Loucy (cell line): ENCODE measurements at regions not wholly inside any gene's neighbourhood (a gene's known extent, or its start where the extent isn't known, plus 50 kb on each side); places are given as distances from the start of the nearest gene placed in this dataset.

Source experiments
- H2AFZ ChIP-seq: fragments of 200-600 bp; sonication (generic); 2 replicates; pipeline ENCODE4 v1.6.0; 2016; ENCODE audit warnings: antibody characterized with exemption, mild to moderate bottlenecking, low read length, moderate library complexity
- H3F3A ChIP-seq: fragments of 200-600 bp; 2 replicates; pipeline ENCODE4 v1.6.0; 2016; ENCODE audit warnings: antibody characterized with exemption, low read depth, mild to moderate bottlenecking
- H3K27me3 ChIP-seq: fragments of 200-600 bp; sonication (generic); 2 replicates; pipeline ENCODE4 v1.6.1; 2014; ENCODE audit warnings: low read length, mild to moderate bottlenecking; ENCODE audit not compliant: insufficient read depth, poor library complexity, severe bottlenecking
- H3K36me3 ChIP-seq: fragments of 200-600 bp; sonication (generic); 2 replicates; pipeline ENCODE4 v1.6.1; 2016; ENCODE audit warnings: low read length; ENCODE audit not compliant: insufficient read depth
- H3K4me1 ChIP-seq: fragments of 200-600 bp; sonication (generic); 2 replicates; pipeline ENCODE4 v1.5.1; 2014; ENCODE audit warnings: low read length, mild to moderate bottlenecking; ENCODE audit not compliant: insufficient read depth, poor library complexity, severe bottlenecking
- H3K4me2 ChIP-seq: fragments of 200-600 bp; sonication (generic); 2 replicates; pipeline ENCODE4 v1.6.0; 2014; ENCODE audit warnings: antibody characterized with exemption, low read length, low read depth, mild to moderate bottlenecking; ENCODE audit not compliant: poor library complexity, severe bottlenecking
- H3K4me3 ChIP-seq: fragments of 200-600 bp; sonication (generic); 2 replicates; pipeline ENCODE4 v1.5.1; 2014; ENCODE audit warnings: low read length, mild to moderate bottlenecking, mixed read lengths; ENCODE audit not compliant: poor library complexity, severe bottlenecking
- H3K79me2 ChIP-seq: fragments of 200-600 bp; sonication (generic); 2 replicates; pipeline ENCODE4 v1.6.1; 2014; ENCODE audit warnings: low read length; ENCODE audit not compliant: insufficient read depth
- H3K9ac ChIP-seq: fragments of 200-600 bp; sonication (generic); 2 replicates; pipeline ENCODE4 v1.6.0; 2014; ENCODE audit warnings: mild to moderate bottlenecking, low read depth, low read length, moderate library complexity; ENCODE audit not compliant: poor library complexity, severe bottlenecking
- H3K9me2 ChIP-seq: fragments of 200-600 bp; sonication (generic); replicated peaks from 2 replicates; pipeline ENCODE4 v1.6.1; 2016; ENCODE audit warnings: low read depth, low read length, mixed read lengths
- H3K9me3 ChIP-seq: fragments of 200-600 bp; sonication (generic); 2 replicates; pipeline ENCODE4 v1.6.1; 2014; ENCODE audit warnings: mild to moderate bottlenecking, antibody characterized with exemption, low read length, low read depth; ENCODE audit not compliant: insufficient read depth
- H4K20me1 ChIP-seq: fragments of 200-600 bp; sonication (generic); 2 replicates; pipeline ENCODE4 v1.6.0; 2014; ENCODE audit warnings: antibody characterized with exemption, low read length, mild to moderate bottlenecking; ENCODE audit not compliant: insufficient read depth, poor library complexity, severe bottlenecking
- CTCF ChIP-seq: fragments of 200-600 bp; sonication (generic); conservative IDR thresholded peaks from 2 replicates; pipeline ENCODE4 v1.5.1; 2014; ENCODE audit warnings: mild to moderate bottlenecking, antibody characterized with exemption, low read length
- EZH2phosphoT487 ChIP-seq: fragments of 200-600 bp; IDR thresholded peaks from 2 replicates; pipeline ENCODE4 v1.6.1; 2018; ENCODE audit warnings: antibody characterized with exemption, mild to moderate bottlenecking, moderate library complexity, borderline replicate concordance

- TF ChIP-seq EZH2phosphoT487 = no peak
- Histone ChIP-seq H3K9me2 (no peaks in the 10 kb centered on the region), H3K4me2 (no peak overlapping the region), H3K79me2 (no peaks in the 10 kb centered on the region), H3K4me3 (no peak overlapping the region), H3F3A (no peaks in the 10 kb centered on the region), H3K27me3 (no peaks in the 10 kb centered on the region), H3K9ac (no peak overlapping the region), H4K20me1 (peaks cover 2% of the 10 kb centered on the region), H3K4me1 (no peaks in the 10 kb centered on the region), H2AFZ (no peak overlapping the region), H3K9me3 (no peaks in the 10 kb centered on the region), H3K36me3 (no peaks in the 10 kb centered on the region)
Measured at GRCh38 chr16:35398180-35398579, 1938.8 kb downstream of the TP53TG3F start.

DNA sequence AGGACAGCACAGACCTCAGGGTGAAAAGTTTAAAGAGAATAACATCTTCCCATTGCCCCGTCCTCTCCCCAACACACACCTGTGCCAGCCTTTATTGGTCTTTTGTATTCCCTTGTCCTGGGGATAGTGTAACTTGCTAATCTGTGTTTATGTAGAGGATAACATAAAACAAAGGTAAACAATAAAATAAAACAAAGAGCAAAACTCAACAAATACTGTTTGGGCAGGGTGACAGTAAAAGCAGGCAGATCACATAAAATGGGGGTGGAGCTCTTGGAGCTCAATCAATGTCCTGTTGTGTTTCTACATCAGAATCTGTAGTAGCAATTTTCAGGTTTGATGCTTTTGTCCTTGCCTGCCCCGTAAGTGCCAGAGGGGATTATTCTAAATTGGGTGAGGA lies 1939.7 kb downstream of the TP53TG3F start:
- no peaks in the 10 kb centered on the region for H3F3A ChIP-seq
- no peaks in the 10 kb centered on the region for H3K79me2 ChIP-seq
- H3K4me3 ChIP-seq = no peak overlapping the region
- H3K9ac ChIP-seq = no peak overlapping the region
- peaks cover 2% of the 10 kb centered on the region for H4K20me1 ChIP-seq
- no peaks in the 10 kb centered on the region for H3K27me3 ChIP-seq
- no peaks in the 10 kb centered on the region for H3K9me2 ChIP-seq
- no peak overlapping the region for H2AFZ ChIP-seq
- no peaks in the 10 kb centered on the region for H3K4me1 ChIP-seq
- H3K9me3 ChIP-seq = no peaks in the 10 kb centered on the region
- no peak overlapping the region for H3K4me2 ChIP-seq
- no peaks in the 10 kb centered on the region for H3K36me3 ChIP-seq
- TF ChIP-seq CTCF (no peak), EZH2phosphoT487 (no peak)

DNA sequence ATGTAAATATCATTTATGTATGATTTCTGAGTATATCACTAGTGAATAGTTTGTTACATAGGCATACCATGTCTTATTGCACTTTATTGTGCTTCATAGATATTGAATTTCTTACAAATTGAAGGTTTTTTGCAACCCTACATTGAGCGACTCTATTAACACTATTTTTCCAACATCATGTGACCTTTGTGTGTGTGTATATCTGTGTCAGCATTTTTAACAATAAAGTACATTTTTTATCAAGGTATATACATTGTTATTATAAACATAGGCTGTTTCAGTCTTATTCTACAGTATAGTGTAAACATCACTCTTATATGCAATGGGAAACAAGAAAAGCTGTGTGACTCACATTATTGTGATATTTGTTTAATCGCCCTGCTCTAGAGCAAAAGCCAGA lies 1944.9 kb downstream of the TP53TG3F start:
- no peak overlapping the region for H2AFZ ChIP-seq
- H3K36me3 ChIP-seq = no peaks in the 10 kb centered on the region
- no peak overlapping the region for H3K9ac ChIP-seq
- H4K20me1 ChIP-seq = peaks cover 2% of the 10 kb centered on the region
- no peaks in the 10 kb centered on the region for H3K4me1 ChIP-seq
- no peak for TF ChIP-seq EZH2phosphoT487
- TF ChIP-seq CTCF = no peak
- H3K4me3 ChIP-seq = no peak overlapping the region
- H3K9me2 ChIP-seq = no peaks in the 10 kb centered on the region
- H3K79me2 ChIP-seq = no peaks in the 10 kb centered on the region
- H3K4me2 ChIP-seq = no peak overlapping the region
- H3K27me3 ChIP-seq = no peaks in the 10 kb centered on the region
- no peaks in the 10 kb centered on the region for H3F3A ChIP-seq
- H3K9me3 ChIP-seq = peaks cover 3% of the 10 kb centered on the region; the same call in 1 of the 2 replicates

DNA sequence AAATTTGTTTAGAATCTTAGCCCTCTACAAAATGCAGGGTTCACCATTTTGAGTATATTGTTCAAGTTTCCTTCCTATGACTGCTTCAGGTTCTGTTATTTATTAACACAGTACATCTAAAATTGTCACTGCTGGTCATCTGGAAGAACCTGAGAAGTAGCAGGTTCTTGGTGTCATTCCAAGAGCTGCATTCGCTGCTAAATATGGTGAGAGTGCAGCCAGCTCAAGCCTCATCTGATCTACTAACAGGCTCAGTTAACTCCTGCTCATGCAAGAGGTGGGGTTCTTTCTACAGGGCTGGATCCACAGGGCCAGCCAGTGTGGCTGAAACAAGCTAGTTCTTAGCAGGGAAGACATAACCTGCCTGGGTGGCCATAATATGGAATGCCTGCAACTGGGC lies 1946.1 kb downstream of the TP53TG3F start:
- Histone ChIP-seq H3F3A (no peaks in the 10 kb centered on the region), H4K20me1 (peaks cover 2% of the 10 kb centered on the region), H3K4me2 (no peak overlapping the region), H3K9ac (no peak overlapping the region), H3K36me3 (no peaks in the 10 kb centered on the region), H3K9me3 (peaks cover 3% of the 10 kb centered on the region; the same call in 1 of the 2 replicates), H3K4me1 (no peaks in the 10 kb centered on the region), H3K4me3 (no peak overlapping the region), H3K27me3 (no peaks in the 10 kb centered on the region), H3K9me2 (no peaks in the 10 kb centered on the region), H2AFZ (no peak overlapping the region), H3K79me2 (no peaks in the 10 kb centered on the region)
- TF ChIP-seq CTCF (no peak), EZH2phosphoT487 (no peak)
